Karpas-422 (cell line): ENCODE measurements at regions not wholly inside any gene's neighbourhood (a gene's known extent, or its start where the extent isn't known, plus 50 kb on each side); places are given as distances from the start of the nearest gene placed in this dataset.

Experiments
- DNase-seq: peaks from one replicate; pipeline ENCODE4 v3.0.0-alpha.2; 2015
- H2AFZ ChIP-seq: fragments of 200-600 bp; sonication (generic); 2 replicates; pipeline ENCODE4 v1.6.1; 2014; ENCODE audit warnings: antibody characterized with exemption, low read length, mixed read lengths
- H3K27ac ChIP-seq: fragments of 200-600 bp; sonication (generic); 2 replicates; pipeline ENCODE4 v1.5.1; 2014; ENCODE audit warnings: mild to moderate bottlenecking, low read length, moderate library complexity
- H3K27me3 ChIP-seq: fragments of 200-600 bp; sonication (generic); 2 replicates; pipeline ENCODE4 v1.6.1; 2014; ENCODE audit warnings: low read length, mixed read lengths
- H3K36me3 ChIP-seq: fragments of 200-600 bp; sonication (generic); 2 replicates; pipeline ENCODE4 v1.6.1; 2014; ENCODE audit warnings: low read length, mixed read lengths; ENCODE audit not compliant: insufficient read depth
- H3K4me1 ChIP-seq: fragments of 200-600 bp; sonication (generic); 2 replicates; pipeline ENCODE4 v1.6.1; 2014; ENCODE audit warnings: mild to moderate bottlenecking, low read length, mixed read lengths
- H3K4me2 ChIP-seq: fragments of 200-600 bp; sonication (generic); 2 replicates; pipeline ENCODE4 v1.6.1; 2014; ENCODE audit warnings: low read length, low read depth, mild to moderate bottlenecking; ENCODE audit not compliant: poor library complexity, severe bottlenecking
- H3K4me3 ChIP-seq: fragments of 200-600 bp; sonication (generic); 2 replicates; pipeline ENCODE4 v1.5.1; 2014; ENCODE audit warnings: mild to moderate bottlenecking, antibody characterized with exemption, low read length, mixed read lengths
- H3K79me2 ChIP-seq: fragments of 200-600 bp; sonication (generic); 2 replicates; pipeline ENCODE4 v1.6.1; 2014; ENCODE audit warnings: mild to moderate bottlenecking, low read length, mixed read lengths
- H3K9ac ChIP-seq: fragments of 200-600 bp; sonication (generic); 2 replicates; pipeline ENCODE4 v1.6.0; 2014; ENCODE audit warnings: low read length
- H3K9me2 ChIP-seq: fragments of 200-600 bp; sonication (generic), shearing (Covaris generic); replicated peaks from 2 replicates; pipeline ENCODE4 v1.6.0; 2014; ENCODE audit warnings: mild to moderate bottlenecking, low read length, moderate library complexity; ENCODE audit not compliant: insufficient read depth
- H3K9me3 ChIP-seq: fragments of 300-700, 200-600 bp; sonication (generic); 2 replicates; pipeline ENCODE4 v1.6.1; 2014; ENCODE audit warnings: low read length, mixed read lengths
- H4K20me1 ChIP-seq: fragments of 200-600 bp; sonication (generic); 2 replicates; pipeline ENCODE4 v1.6.1; 2014; ENCODE audit warnings: mild to moderate bottlenecking, antibody characterized with exemption, low read length, low read depth; ENCODE audit not compliant: insufficient read depth

GRCh38 chr13:37211487-37211886, 106.0 kb upstream of the CSNK1A1L start:
- Histone ChIP-seq H3K4me2 (no peak overlapping the region), H3K4me3 (no peak overlapping the region), H3K9me3 (no peaks in the 10 kb centered on the region), H3K9ac (no peak overlapping the region), H3K9me2 (no peaks in the 10 kb centered on the region), H3K4me1 (no peaks in the 10 kb centered on the region), H3K27me3 (no peaks in the 10 kb centered on the region), H2AFZ (no peak overlapping the region), H3K79me2 (no peaks in the 10 kb centered on the region), H3K27ac (no peak overlapping the region), H3K36me3 (no peaks in the 10 kb centered on the region), H4K20me1 (no peaks in the 10 kb centered on the region)
- DNase-seq = no peak

GRCh38 chr13:37209621-37210580, 104.4 kb upstream of the CSNK1A1L start:
- no peak for DNase-seq
- Histone ChIP-seq H3K79me2 (no peaks in the 10 kb centered on the region), H3K9me3 (no peaks in the 10 kb centered on the region), H3K4me2 (no peak overlapping the region), H3K27me3 (no peaks in the 10 kb centered on the region), H2AFZ (no peak overlapping the region), H4K20me1 (no peaks in the 10 kb centered on the region), H3K9ac (no peak overlapping the region), H3K36me3 (no peaks in the 10 kb centered on the region), H3K9me2 (no peaks in the 10 kb centered on the region), H3K27ac (no peak overlapping the region), H3K4me1 (no peaks in the 10 kb centered on the region), H3K4me3 (no peak overlapping the region)

- H3K9me2 ChIP-seq = no peaks in the 10 kb centered on the region
Observed at GRCh38 chr13:37207691-37208451, 102.4 kb upstream of the CSNK1A1L start.

GRCh38 chr13:37202264-37202663, 96.8 kb upstream of the CSNK1A1L start:
- H2AFZ ChIP-seq = no peak overlapping the region
- no peak overlapping the region for H3K4me3 ChIP-seq
- no peak overlapping the region for H3K9ac ChIP-seq
- H3K36me3 ChIP-seq = no peaks in the 10 kb centered on the region
- no peak for DNase-seq
- H4K20me1 ChIP-seq = no peaks in the 10 kb centered on the region
- no peaks in the 10 kb centered on the region; the same call in 1 of the 2 replicates for H3K4me1 ChIP-seq
- no peak overlapping the region for H3K4me2 ChIP-seq
- no peaks in the 10 kb centered on the region for H3K9me3 ChIP-seq
- H3K79me2 ChIP-seq = no peaks in the 10 kb centered on the region
- H3K27ac ChIP-seq = no peak overlapping the region
- H3K27me3 ChIP-seq = no peaks in the 10 kb centered on the region
- H3K9me2 ChIP-seq = no peaks in the 10 kb centered on the region

More at GRCh38 chr13:37207691-37208451, 102.4 kb upstream of the CSNK1A1L start:
- Histone ChIP-seq H3K27ac (no peak overlapping the region), H3K79me2 (no peaks in the 10 kb centered on the region), H3K9me3 (no peaks in the 10 kb centered on the region), H3K27me3 (no peaks in the 10 kb centered on the region), H3K36me3 (no peaks in the 10 kb centered on the region), H3K4me3 (no peak overlapping the region), H4K20me1 (no peaks in the 10 kb centered on the region), H3K4me2 (no peak overlapping the region), H3K9ac (no peak overlapping the region), H3K4me1 (no peaks in the 10 kb centered on the region), H2AFZ (no peak overlapping the region)
- DNase-seq = no peak

GRCh38 chr13:37201081-37201480, 95.6 kb upstream of the CSNK1A1L start:
- Histone ChIP-seq H3K27ac (no peak overlapping the region), H3K4me3 (no peak overlapping the region), H3K36me3 (no peaks in the 10 kb centered on the region), H3K4me1 (no peaks in the 10 kb centered on the region; the same call in 1 of the 2 replicates), H2AFZ (no peak overlapping the region), H3K9ac (no peak overlapping the region), H3K9me3 (no peaks in the 10 kb centered on the region), H3K79me2 (no peaks in the 10 kb centered on the region), H4K20me1 (no peaks in the 10 kb centered on the region), H3K4me2 (no peak overlapping the region), H3K9me2 (no peaks in the 10 kb centered on the region), H3K27me3 (no peaks in the 10 kb centered on the region)
- DNase-seq = no peak

- Histone ChIP-seq H2AFZ (no peak overlapping the region), H3K4me1 (no peaks in the 10 kb centered on the region; the same call in 1 of the 2 replicates), H4K20me1 (no peaks in the 10 kb centered on the region), H3K36me3 (no peaks in the 10 kb centered on the region), H3K9me2 (no peaks in the 10 kb centered on the region), H3K27me3 (no peaks in the 10 kb centered on the region), H3K9me3 (no peaks in the 10 kb centered on the region), H3K4me3 (no peak overlapping the region), H3K9ac (no peak overlapping the region), H3K4me2 (no peak overlapping the region), H3K27ac (no peak overlapping the region), H3K79me2 (no peaks in the 10 kb centered on the region)
- no peak for DNase-seq
Observed at GRCh38 chr13:37198629-37199028, 93.2 kb upstream of the CSNK1A1L start.

GRCh38 chr13:37195621-37196020, 90.2 kb upstream of the CSNK1A1L start:
- no peaks in the 10 kb centered on the region for H3K9me3 ChIP-seq
- no peaks in the 10 kb centered on the region for H3K4me1 ChIP-seq
- no peaks in the 10 kb centered on the region for H3K36me3 ChIP-seq
- H3K27me3 ChIP-seq = no peaks in the 10 kb centered on the region
- H3K27ac ChIP-seq = no peak overlapping the region
- no peak overlapping the region for H2AFZ ChIP-seq
- H4K20me1 ChIP-seq = no peaks in the 10 kb centered on the region
- no peak overlapping the region for H3K4me3 ChIP-seq
- no peak for DNase-seq
- no peaks in the 10 kb centered on the region for H3K9me2 ChIP-seq
- H3K4me2 ChIP-seq = no peak overlapping the region
- no peak overlapping the region for H3K9ac ChIP-seq
- H3K79me2 ChIP-seq = no peaks in the 10 kb centered on the region

GRCh38 chr13:37194428-37194861, 89.0 kb upstream of the CSNK1A1L start:
- H3K27ac ChIP-seq = no peak overlapping the region
- no peak for DNase-seq
- H4K20me1 ChIP-seq = no peaks in the 10 kb centered on the region
- no peaks in the 10 kb centered on the region for H3K36me3 ChIP-seq
- H3K9me2 ChIP-seq = no peaks in the 10 kb centered on the region
- no peaks in the 10 kb centered on the region for H3K79me2 ChIP-seq
- H2AFZ ChIP-seq = no peak overlapping the region
- no peak overlapping the region for H3K4me3 ChIP-seq
- H3K27me3 ChIP-seq = no peaks in the 10 kb centered on the region
- no peaks in the 10 kb centered on the region for H3K4me1 ChIP-seq
- H3K9ac ChIP-seq = no peak overlapping the region
- no peaks in the 10 kb centered on the region for H3K9me3 ChIP-seq
- H3K4me2 ChIP-seq = no peak overlapping the region
